Limb (tissue), 2 donors: ENCODE measurements at regions not wholly inside any gene's neighbourhood (a gene's known extent, or its start where the extent isn't known, plus 50 kb on each side); places are given as distances from the start of the nearest gene placed in this dataset.
A peak's percentile ranks its signal among the peaks of the same experiment; 100 is the strongest.

ENCODE experiments used
- DNase-seq, 2 donors: peaks; one replicate each; pipeline ENCODE4 v3.0.0-alpha.2; 2016; ENCODE audit errors: extremely low spot score in 2 of 2

DNA sequence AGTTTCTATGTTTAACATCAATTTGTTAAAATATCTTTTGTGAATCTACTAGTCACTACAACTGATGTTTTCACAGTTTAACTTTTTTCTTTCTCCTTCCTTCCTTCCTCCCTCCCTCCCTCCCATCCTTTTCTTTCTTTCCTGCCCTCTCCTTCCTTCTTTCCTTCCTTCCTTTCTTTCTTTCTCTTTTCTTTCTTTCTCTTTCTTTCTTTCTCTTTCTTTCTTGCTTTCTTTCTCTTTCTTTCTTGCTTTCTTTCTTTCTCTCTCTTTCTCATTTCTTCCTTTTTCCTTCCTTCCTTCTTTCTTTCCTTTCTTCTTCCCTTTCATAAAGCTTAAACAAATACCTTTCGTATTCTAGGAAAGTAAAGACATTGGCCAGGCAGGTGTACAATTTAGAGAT is 2083.0 kb upstream of the CELF4 start:
- no peak for DNase-seq

DNA sequence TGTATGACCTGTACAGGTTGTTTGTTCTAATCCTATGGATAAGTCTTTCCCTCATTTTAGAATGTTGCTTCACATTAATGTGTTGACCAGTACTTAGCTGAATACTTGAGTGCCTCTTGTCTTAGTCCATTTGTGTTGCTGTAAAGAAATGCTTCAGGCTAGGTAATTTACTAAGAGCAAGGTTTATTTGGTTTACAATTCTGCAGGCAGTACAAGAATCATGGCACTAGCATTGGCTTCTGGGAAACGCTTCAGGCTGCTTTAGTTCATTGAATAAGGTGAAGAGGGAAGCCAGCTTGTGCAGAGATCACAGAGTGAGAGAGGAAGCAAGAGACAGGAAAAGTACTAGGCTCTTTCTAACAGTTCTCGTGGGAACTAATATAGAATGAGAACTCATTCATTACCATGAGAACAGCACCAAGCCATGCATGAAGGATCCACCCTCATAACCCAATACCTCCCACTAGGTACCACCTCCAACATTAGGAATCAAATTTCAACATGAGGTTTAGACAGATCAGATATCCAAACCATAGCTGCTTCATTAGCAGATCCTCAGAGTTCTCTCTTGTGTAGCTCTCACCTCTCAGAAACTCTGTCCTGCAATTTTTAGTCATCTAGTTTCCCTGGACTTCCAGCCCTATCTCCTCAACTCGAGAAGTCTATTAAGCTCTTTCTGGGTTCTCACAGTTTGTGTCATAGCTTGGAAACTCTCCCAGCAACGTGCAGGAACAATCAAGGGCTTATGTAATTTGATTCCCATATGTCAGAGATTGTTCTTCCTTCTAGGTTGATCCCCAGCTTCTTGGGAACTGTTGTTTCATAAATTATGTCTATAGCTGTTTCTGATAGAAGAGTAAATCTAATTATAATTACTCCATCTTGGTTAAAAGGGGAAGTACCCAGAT is 2082.3 kb upstream of the CELF4 start:
- peak in 1 of 2 donors; percentile 51 for DNase-seq

DNA sequence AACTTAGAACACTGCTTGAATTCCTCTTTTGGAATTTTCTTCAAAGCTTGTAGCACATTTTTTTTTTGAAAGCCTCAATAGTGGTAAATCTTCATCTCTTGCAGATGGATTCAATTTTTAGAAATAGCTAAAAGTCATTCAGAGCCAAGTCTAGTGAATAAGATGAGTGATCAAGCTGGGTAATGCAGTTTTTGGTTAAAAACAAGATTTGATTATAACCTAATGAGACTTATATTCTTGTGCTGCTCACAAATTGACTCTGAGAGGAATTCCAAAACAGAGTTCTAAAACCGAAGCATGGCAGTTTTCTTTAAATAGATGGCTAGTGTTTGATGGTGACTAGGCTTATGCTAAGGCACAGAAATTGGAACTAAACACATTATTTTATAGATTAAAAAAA is 2072.6 kb upstream of the CELF4 start:
- no peak for DNase-seq

DNA sequence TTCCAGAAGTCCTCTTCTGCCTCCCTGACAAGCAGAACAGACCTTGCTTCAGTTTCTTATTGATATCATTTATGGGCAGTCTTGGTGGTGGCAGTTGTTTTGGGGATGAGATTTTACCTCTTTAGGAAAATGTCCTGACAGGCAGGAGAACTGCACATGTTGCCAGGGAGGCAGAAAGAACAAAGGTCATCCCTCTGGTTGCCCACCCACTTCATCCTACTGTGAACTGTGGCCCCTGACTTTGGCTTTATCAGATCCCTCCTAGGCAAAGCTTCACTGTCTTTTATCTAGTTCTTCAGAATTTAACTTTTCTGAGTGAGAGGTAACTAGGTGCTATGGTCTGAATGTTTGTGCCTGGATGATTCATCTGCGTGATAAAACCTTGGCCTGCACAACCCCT is 2071.3 kb upstream of the CELF4 start:
- no peak for DNase-seq

DNA sequence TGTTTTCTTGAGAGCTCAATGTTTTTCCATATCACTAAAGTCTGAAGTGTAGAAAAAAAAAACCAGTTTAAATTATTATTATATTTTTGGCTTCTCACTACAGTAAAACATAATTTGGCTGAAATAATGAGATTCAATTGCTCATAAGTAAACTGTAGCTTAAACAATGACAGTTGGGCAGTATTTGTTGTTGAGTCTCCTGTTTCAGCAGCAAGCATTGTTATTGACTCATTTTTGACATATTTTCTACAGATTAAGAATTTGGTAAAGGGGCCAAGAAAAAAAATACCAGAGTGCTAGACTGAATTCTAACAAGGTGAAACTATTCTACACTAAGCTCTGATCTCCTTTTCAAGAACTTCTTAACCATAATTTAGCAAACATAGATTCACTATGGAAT is 2070.4 kb upstream of the CELF4 start:
- DNase-seq, result no peak

DNA sequence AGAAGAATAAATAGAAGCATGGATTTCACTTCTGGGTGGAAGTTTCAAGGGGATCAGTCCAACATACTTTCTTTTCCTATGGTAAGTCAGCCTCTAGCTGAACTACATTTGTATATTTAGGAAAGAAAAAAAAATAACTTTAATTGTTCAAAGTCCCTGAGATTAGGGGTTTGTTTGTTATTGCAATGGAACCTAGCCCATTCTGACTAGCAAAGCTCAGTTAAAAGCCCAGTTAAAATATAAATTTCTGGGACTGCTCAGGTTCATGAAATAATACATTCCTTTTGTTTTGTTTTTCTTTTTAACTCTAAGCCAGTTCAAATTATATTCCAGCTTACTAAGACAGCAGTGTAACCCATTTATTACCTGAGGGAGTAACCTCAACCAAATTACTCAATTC is 2069.6 kb upstream of the CELF4 start:
- no peak for DNase-seq

DNA sequence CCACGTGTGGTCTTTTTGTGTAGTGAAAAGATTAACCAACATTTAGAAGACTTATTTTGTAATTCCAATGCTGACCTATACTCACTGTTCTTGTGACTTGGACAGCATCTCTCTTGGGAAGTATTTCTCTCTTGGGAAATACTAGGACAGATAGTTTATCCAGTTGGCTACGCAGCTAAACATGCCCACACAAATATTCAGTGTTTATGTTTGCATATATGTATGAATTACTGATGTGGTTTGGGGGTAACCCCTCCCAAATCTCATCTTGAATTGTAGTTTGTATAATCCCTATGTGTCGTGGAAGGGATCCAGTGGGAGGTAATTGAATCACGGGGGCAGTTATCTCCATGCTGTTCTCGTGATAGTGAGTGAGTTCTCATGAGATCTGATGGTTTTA is 2062.3 kb upstream of the CELF4 start:
- no peak for DNase-seq

DNA sequence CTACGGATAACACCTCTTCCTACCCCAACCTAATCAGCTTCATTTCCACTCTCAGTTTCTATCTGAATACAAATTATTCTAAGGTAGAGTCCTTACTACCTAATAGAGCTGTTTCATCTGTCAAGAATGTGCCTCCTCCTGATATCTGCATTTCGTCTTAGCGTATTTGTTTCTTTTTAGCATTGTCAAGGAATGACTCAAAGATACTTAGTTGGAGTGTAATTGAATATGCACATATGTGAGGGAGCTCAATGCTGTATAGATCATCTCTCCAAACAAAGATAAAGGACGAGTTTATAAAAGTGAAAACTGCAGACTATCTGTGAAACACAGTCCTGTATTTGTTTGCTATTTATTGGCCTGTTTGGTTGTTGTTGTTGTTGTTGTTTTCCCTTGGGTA is 2059.4 kb upstream of the CELF4 start:
- no peak for DNase-seq

DNA sequence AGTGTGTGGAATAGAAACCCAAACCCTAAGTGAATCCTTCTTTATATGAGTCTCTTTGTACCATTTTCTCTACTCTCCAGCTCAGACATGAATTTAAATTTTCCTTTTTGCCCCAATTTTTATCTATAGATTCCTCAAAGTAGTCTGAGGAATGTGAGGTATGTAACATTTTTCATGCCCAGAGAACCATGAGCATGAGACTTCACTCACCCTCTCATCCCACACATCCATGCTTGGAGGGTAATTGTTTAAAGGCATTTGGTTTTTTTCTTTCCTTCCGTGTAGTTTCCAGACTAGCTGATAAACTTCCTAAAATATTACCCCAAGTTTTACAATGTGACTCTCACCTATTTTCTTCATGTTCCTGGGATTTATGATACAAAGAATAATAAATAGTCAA is 2056.8 kb upstream of the CELF4 start:
- no peak for DNase-seq

DNA sequence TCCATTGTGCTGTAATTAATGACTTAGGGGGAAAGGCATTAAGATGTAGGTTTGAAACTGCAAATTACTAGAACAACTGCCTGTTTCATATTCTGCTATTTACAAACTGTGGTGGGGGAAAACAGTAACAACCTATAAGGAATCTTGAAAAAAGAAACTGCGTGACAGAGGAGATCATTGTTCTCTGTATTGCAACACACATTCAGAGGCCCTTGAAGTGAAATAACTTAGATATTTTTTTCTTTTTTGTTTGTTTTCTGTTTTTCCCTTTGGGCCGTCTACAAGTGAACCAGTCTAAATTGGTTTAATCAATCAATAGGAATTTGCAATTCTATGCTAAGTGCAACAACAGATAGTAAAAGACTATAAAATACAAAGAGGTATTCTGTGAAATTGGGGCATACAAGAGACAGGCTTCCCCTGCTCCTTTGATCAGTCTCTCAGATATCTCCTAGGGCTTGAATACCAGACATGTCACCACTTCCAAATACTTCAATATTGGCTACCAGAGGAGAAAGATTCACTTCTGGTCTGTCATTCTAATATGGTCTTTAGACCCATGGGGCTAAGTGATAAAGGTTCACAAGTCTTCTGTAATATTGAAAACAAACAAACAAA is 2055.1 kb upstream of the CELF4 start:
- no peak for DNase-seq

DNA sequence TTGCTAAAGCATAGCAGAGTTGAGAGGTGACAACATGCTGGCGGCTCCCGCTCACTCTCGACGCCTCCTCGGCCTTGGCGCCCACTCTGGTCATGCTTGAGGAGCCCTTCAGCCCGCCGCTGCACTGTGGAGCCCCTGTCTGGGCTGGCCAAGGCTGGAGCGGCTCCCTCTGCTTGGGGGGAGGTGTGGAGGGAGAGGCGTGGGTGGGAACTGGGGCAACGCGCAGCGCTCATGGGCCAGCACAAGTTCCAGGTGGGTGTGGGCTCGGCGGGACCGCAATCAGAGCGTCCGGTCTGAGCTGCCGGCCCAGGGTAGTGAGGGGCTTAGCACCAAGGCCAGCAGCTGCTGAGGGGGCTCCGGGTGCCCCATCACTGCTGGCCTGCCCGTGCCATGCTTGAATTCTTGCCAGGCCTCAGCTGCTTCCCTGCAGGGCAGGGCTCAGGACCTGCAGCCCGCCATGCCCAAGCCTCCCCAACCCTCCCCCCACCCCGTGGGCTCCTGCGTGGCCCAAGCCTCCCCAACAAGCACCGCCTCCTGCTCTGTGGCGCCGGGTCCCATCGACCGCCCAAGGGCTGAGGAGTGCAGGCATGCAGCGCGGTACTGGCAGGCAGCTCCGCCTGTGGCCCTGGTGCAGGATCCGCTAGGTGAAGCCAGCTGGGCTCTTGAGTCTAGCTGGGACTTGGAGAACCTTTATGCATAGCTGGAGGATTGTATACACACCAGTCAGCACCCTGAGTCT is 2052.8 kb upstream of the CELF4 start:
- DNase-seq, result no peak

DNA sequence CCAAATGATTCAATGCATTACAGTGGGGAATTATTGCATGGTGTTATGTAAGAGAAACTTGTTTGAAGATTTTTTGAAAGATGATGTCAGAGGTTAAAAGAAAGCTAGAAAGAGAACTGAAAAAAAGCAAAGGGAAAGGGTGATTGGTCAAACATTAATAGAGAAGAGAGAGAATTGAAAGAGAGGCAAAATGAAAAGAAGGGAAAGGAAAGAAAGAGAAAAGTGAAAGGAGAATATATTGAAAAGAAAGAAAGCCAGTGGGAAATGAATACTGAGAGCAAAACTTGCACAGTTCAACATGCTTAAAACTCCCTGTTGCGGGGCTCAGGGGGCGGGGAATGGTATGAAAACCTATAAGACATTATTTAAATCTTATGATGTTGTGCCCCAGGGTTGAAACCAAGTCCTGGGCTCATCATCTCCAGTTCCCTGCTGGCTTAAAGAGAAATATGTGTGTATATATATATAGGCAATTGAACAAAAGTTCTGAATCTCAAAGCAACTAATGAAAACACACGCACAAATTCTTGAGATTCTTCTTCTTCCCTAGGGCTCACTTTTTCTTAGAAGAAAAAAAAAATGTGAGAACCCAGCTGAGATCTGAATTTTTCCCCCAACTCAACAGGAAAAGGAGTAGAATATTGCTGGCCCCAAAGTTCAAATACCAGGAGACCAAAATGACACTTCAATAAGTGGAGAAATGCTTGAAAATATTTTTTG is 2045.9 kb upstream of the CELF4 start:
- DNase-seq, result no peak

DNA sequence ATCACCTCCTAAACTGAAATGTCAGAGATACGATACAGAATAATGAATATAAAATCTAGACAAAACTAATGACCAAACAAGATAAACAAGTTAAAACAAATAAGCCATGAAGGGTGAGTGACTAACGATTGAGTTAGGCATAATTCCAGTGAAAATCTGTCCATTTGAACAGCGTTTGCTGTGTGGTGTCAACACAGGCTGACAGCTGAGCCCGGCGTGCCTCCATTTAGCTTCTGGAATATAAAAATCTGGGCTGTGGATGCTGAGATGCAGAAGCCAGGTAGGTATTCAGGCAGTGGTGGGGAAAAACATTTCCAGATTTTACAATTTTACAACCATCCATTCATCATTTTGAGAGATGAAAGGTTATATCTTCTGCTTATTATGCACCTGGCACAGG is 2041.4 kb upstream of the CELF4 start:
- no peak for DNase-seq

DNA sequence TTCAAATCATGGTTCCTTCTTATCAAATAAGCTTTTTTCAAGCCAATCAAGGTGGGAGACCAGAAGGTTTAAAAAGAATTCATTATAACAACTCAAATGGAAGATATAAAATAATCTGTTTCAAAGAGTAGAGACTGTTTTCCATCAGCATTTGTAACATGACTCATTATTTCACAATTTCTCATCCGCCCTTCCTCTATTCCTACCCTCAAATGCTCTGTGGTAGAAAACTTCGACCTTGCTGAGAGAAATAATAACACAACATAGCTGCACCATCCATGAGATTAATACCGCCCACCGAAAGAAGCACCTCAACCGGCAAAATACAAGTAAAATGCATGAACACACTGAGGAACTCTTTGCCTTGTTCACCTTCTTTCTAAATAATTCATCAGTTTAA is 2039.2 kb upstream of the CELF4 start:
- DNase-seq, result no peak

DNA sequence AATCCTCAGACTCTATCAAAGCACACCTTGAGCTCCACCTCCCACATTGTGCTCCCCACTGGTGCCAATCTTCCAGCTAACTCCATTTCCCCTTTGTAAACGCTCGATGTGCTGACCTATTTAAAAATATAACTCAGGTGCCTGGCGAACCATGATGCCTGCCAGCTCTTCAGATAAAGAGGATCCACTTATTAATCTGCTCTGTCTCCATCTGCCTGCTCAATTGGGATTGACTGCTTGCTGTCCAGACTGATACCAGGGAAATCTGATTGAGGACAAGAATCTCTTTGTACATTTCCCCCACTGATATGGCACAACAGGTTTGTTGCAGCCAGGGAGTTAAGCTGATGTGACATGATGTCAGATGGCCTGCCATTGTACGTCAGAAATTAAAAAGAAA is 2036.5 kb upstream of the CELF4 start:
- no peak for DNase-seq

DNA sequence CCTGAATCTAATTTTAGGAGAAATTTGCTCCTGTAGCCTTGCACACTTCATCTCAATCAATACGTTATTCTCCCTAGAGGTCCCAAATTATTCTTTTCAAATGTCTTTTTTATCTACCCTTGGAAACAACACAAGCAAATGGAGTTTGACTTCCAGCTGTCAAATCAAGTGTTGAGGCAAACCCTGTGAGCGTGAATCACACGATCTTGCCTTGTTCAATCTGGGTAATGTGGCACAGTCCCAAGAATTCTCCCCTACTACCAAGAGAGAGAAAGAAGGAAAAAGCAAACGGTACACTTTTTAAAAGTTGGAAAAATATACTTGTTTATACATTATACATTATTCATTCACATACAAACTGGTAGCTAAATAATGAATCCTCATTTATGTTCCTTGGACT is 2035.3 kb upstream of the CELF4 start:
- no peak for DNase-seq

DNA sequence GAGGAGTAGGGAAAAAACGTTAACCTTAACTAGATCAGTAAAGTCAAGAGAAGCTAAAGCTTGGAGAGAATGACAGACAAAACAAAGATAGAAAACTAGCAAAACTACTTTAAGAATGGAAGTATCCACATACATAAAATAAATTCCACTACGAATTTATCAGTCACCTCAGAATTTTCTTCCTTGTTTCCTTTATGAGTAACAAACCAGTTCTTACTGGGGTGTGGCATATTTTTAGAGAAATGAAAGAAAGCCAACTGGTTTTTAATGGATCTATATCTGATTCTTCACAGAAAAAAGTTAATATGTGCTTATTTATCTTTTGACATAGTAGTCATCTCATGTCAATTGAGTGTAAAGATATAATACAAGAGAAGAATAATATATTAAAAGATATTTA is 2033.7 kb upstream of the CELF4 start:
- no peak for DNase-seq

DNA sequence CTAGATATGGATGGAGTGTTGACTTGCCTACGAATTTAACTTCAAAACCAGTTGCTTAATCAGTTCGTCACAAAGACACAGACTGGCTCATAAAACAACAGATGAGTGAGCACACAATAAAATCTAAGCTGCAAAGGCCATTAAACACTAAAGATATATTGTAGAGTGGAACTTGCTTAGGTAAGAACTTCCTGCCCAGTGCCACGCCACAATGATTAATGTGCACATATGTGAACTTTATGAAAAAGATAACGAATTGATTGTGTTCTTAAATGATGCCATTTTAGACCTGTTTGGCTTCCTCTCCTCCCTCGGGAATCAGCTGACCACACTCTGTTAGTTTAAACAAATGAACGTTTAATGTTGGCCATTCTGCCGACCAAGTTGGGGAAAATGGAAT is 2031.3 kb upstream of the CELF4 start:
- no peak for DNase-seq

DNA sequence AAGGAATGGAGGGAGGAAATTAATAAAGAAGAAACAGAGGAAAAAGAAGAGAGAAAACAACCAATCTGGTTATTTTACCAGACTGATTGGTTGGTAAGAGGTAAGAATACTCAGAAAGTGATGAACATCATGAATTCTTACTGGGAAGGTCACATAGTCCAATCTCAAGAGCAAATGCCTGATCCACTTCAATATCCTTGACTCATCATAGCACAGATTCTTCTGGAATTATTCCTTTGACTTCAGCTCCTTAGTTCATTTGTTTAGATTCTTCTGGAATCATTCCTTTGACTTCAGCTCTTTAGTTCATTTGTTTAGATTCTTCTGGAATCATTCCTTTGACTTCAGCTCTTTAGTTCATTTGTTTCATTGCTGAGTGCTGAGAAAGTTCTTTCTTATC is 2030.6 kb upstream of the CELF4 start:
- DNase-seq, result no peak

DNA sequence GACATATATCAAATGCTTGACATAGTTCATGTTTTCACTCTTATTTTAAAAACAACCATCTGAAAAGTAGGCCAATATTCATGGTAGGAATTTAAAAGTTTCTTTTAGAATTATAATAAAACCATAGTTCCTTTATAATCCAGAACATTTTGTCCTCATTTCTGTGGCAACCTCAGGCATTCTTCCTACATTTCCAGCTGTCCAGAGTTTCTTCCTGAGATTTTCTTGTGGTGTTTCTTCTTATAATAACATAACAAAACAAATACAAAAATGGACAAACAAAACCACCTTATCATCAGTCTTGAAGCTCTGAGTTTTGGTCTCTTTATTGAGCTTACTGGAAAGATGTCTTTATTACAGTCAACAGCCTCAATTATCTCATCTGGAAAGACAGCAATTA is 2028.6 kb upstream of the CELF4 start:
- no peak for DNase-seq

DNA sequence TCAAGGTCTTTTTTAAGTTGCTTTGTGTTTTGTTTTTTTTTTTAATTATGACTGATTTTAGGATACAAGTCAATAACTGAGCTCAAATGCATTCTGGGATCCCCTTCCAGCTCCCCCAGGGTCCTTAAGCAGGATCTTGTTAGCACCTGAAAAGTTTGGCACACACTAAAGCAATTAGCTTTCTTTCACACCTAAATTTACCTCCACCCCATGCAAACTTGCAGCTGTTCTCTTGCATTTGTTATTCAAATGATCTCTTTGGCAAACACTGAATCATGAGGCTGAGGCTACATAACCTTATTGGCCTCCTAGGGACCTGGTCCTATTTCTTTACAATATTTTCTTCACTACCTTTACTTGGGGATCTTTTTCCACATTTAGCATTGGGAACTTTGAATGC is 2026.1 kb upstream of the CELF4 start:
- DNase-seq, result no peak

DNA sequence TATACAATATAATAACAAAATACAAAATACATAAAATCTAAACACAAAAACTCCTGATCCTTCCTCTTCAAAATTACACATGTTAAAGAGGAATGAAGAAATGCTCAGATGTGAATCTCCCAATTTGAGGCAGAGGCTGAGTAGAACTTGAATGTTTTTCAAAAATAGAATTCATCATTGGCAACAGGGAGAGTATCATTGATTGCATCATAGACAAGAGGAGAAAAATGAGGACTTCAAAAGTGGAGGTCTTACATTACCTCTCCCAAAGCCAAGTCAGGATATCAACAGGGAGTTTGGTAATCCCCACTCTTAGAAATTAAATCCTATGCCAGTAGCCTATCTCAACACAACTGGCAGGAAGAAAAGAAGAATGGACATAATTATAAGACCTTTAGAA is 2023.9 kb upstream of the CELF4 start:
- no peak for DNase-seq
